H1 (cell line): ENCODE measurements at regions not wholly inside any gene's neighbourhood (a gene's known extent, or its start where the extent isn't known, plus 50 kb on each side); places are given as distances from the start of the nearest gene placed in this dataset.

Experiments used
- FOSL1 ChIP-seq: IDR thresholded peaks from 2 replicates; pipeline ENCODE4 v1.6.1; 2011; ENCODE audit warnings: mild to moderate bottlenecking, low read depth, low read length, moderate library complexity; ENCODE audit not compliant: insufficient read depth
- POLR2AphosphoS5 ChIP-seq: IDR thresholded peaks from 2 replicates; pipeline ENCODE4 v1.6.1; 2011; ENCODE audit warnings: low read depth, low read length
- SP4 ChIP-seq: IDR thresholded peaks from 2 replicates; pipeline ENCODE4 v1.6.1; 2012; ENCODE audit warnings: low read length, inconsistent platforms
- TF ChIP-seq, protein P1 (sequence below): IDR thresholded peaks from 2 replicates; pipeline ENCODE4 v1.6.1; 2011; ENCODE audit warnings: low read depth, mild to moderate bottlenecking, low read length; ENCODE audit not compliant: insufficient read depth

DNA sequence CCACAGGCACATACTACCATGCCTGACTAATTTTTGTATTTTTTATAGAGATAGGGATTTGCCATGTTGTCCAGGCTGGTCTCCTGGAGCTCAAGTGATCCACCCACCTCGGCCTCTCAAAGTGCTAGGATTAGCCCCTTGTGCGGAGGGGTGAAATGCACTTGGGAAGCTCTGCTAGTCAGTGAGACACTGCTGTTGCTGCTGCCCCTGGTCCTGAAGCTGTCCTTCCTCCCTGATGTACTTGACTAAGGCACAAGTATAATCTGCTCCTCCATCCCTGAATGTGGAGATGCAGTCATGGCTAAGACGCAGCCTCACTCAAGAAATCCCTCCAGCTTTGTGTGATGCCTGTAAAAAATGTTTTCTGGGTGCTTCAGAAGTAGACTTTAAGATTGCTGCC is 124.5 kb downstream of the KCTD15 start (continued):
- TF ChIP-seq FOSL1 (no peak), POLR2AphosphoS5 (no peak), SP4 (no peak)
- TF ChIP-seq, protein P1, sequence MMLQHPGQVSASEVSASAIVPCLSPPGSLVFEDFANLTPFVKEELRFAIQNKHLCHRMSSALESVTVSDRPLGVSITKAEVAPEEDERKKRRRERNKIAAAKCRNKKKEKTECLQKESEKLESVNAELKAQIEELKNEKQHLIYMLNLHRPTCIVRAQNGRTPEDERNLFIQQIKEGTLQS: no peak
- TF ChIP-seq, all 59 proteins: peak for 0
